Prostate gland (tissue), 2 donors: ENCODE measurements at regions not wholly inside any gene's neighbourhood (a gene's known extent, or its start where the extent isn't known, plus 50 kb on each side); places are given as distances from the start of the nearest gene placed in this dataset.

ENCODE experiments used
- DNase-seq: peaks from one replicate; pipeline ENCODE4 v3.0.0-alpha.2; 2019; ENCODE audit warnings: low spot score
- H3K27ac ChIP-seq, 2 donors: fragments of 200-600 bp; sonication (generic); 2 replicates each; pipeline ENCODE4 v1.5.1; 2017 to 2019
- H3K27me3 ChIP-seq: fragments of 200-600 bp; sonication (generic); replicated peaks from 2 replicates; pipeline ENCODE4 v1.5.1; 2019; ENCODE audit not compliant: insufficient read depth
- H3K36me3 ChIP-seq, 2 donors: fragments of 200-600 bp; sonication (generic); 1 replicate in 1 of 2; 2 replicates in 1 of 2; pipeline versions ENCODE4 v1.5.1 to v1.8.1; 2017 to 2019
- H3K4me1 ChIP-seq: fragments of 200-600 bp; sonication (generic); replicated peaks from 2 replicates; pipeline ENCODE4 v1.5.1; 2019
- H3K4me3 ChIP-seq, 2 donors: fragments of 200-600 bp; sonication (generic); 2 replicates each; pipeline ENCODE4 v1.5.1; 2017 to 2019
- H3K9me3 ChIP-seq: fragments of 200-600 bp; sonication (generic); 2 replicates; pipeline ENCODE4 v1.5.1; 2017
- CTCF ChIP-seq, 4 experiments: fragments of 200-600 bp in 2 of 4; fragments of 450-650 bp in 2 of 4; sonication (generic) in 2 of 4; IDR thresholded peaks; 1 replicate in 3 of 4; 2 replicates in 1 of 4; pipeline ENCODE4 v1.5.1; 2016 to 2019; ENCODE audit warnings: antibody characterized with exemption in 4 of 4, mild to moderate bottlenecking in 2 of 4, moderate library complexity in 2 of 4
- POLR2A ChIP-seq: fragments of 450-650 bp; IDR thresholded peaks from one replicate; pipeline ENCODE4 v1.6.1; 2016; ENCODE audit warnings: antibody characterized with exemption, mild to moderate bottlenecking
- POLR2AphosphoS5 ChIP-seq: sonication (generic); formaldehyde crosslinking; IDR thresholded peaks from one replicate; pipeline ENCODE4 v1.6.1; 2017; ENCODE audit warnings: antibody characterized with exemption
- WGBS: methylation state at CpG from one replicate; pipeline ENCODE4 v1.1.5; 2018; 5-methylcytosine and 5-hydroxymethylcytosine counted together
- intact Hi-C: fragments of 100-400 bp; cut with DNase I; formaldehyde crosslinking; loops from one replicate; pipeline ENCODE4 v1.14.2; 2022

GRCh38 chr18:11553098-11553940 is 56.1 kb upstream of the SLC35G4 start:
- DNase-seq, result peak; percentile 17
- Histone ChIP-seq H3K4me1 (no peaks in the 10 kb centered on the region), H3K4me3 (no peak overlapping the region), H3K27ac (no peak overlapping the region), H3K27me3 (no peaks in the 10 kb centered on the region), H3K9me3 (no peaks in the 10 kb centered on the region), H3K36me3 (no peaks in the 10 kb centered on the region)
- TF ChIP-seq POLR2A (no peak), POLR2AphosphoS5 (no peak), CTCF (IDR thresholded peaks at IDR 0.05) (peak; percentile 56 to 76 (median 64))
- intact Hi-C loops, result loop anchor here (10.0 kb wide), 2 partner anchors 239 to 989 kb away; no protein-coding TSS in a partner anchor
- WGBS, result 29% methylated on average over 8 of the region's 8 CpGs

- DNase-seq, result no peak
- no peak overlapping the region for H3K27ac ChIP-seq
- H3K4me3 ChIP-seq, result no peak overlapping the region
- TF ChIP-seq CTCF (IDR thresholded peaks at IDR 0.05) (no peak), POLR2A (no peak), POLR2AphosphoS5 (no peak)
- intact Hi-C loops, result no loop called here
- H3K9me3 ChIP-seq, result no peaks in the 10 kb centered on the region
- 77% methylated on average over 7 of the region's 7 CpGs for WGBS
- no peaks in the 10 kb centered on the region for H3K4me1 ChIP-seq
- no peaks in the 10 kb centered on the region for H3K36me3 ChIP-seq
- H3K27me3 ChIP-seq, result no peaks in the 10 kb centered on the region
Measured at GRCh38 chr18:11548916-11549551, 60.4 kb upstream of the SLC35G4 start.

- H3K27me3 ChIP-seq, result no peaks in the 10 kb centered on the region
- DNase-seq, result no peak
- intact Hi-C loops, result no loop called here
- H3K9me3 ChIP-seq, result no peaks in the 10 kb centered on the region
- no peak overlapping the region for H3K4me3 ChIP-seq
- H3K27ac ChIP-seq, result no peak overlapping the region
- H3K36me3 ChIP-seq, result no peaks in the 10 kb centered on the region
- no peaks in the 10 kb centered on the region for H3K4me1 ChIP-seq
- 78% methylated on average over 1 of the region's 1 CpG for WGBS
- TF ChIP-seq CTCF (IDR thresholded peaks at IDR 0.05), result no peak
- TF ChIP-seq POLR2A, result no peak
- TF ChIP-seq POLR2AphosphoS5, result no peak
Measured at GRCh38 chr18:11548396-11548795, 61.0 kb upstream of the SLC35G4 start.

DNA sequence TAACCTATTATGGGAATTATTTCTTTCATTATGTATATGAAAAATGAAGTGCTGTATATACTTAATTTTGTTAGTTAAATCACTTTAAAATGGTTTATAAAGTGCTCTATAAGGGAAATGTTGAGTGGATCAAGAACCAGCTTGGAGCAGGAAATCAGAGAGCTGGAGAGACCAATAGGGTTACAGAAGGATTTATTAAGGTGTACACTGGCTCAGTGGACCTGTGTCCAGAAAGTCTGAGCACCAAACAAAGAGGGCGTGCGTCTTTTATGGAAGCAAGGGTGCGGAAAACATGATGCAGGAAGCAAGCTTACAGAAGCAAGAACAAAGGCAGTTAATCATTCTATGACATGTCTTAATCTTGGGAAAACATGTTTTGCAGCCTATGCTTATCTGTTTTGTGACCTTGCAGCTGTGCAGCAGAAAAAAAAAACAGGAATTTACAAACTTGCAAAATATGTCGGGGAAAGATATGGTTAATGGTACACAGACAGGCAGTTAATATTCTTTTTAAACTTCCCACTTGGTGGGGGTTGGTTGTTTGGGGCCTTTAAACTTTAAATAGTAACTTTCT is 65.2 kb upstream of the SLC35G4 start:
- no peak for TF ChIP-seq POLR2AphosphoS5
- TF ChIP-seq POLR2A, result no peak
- TF ChIP-seq CTCF (IDR thresholded peaks at IDR 0.05), result no peak
- H3K27me3 ChIP-seq, result no peaks in the 10 kb centered on the region
- no peak for DNase-seq
- H3K36me3 ChIP-seq, result no peaks in the 10 kb centered on the region
- no peaks in the 10 kb centered on the region for H3K9me3 ChIP-seq
- no peak overlapping the region for H3K27ac ChIP-seq
- intact Hi-C loops, result no loop called here
- no peak overlapping the region for H3K4me3 ChIP-seq
- H3K4me1 ChIP-seq, result no peaks in the 10 kb centered on the region
- WGBS, result 89% methylated on average over 4 of the region's 4 CpGs
